HG03108 (cell line): ENCODE measurements at regions not wholly inside any gene's neighbourhood (a gene's known extent, or its start where the extent isn't known, plus 50 kb on each side); places are given as distances from the start of the nearest gene placed in this dataset.

Source experiments
- ATAC-seq: cut with Tn5 transposase; IDR thresholded peaks from one replicate; pipeline ENCODE4 v1.9.1; 2021; ENCODE audit warnings: moderate library complexity; ENCODE audit not compliant: unreplicated experiment

DNA sequence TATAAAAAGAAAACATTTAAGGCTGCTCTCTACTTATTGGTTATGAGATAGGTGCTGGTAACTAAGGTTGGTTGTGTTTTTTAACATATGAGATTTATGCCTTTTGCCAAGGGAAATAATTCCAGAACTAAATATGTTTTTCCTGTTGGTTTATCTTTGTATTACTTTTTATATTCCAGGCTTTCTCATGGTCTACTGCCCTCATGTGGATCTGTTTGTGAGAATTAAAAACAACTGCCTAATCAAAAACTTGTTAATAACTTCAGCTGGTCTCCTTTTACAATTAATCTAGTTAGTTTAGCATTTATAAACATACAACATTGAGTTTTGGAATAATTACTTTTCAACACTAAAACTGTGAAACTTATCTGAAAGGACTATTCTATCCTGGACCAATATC is 1208.3 kb downstream of the ADGRL3 start:
- ATAC-seq, result no peak

DNA sequence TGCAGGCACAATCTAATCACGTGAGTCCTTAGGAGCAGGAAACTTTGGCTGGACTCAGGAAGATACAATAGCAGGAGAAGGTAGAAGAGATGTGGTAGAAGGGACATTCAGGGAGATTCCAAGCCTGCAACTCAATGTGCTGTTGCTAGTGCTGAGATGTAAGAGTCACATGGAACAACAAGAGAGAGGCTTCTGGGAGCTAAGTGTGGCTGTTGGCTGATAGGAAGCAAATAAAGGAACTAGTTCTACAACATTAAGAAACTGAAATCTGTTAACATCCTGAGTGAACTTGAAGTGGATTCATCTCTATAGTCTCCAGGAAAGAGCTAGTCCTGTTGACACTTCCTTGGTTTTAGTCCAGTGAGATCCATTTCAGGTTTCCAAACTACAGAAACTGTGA is 1207.4 kb downstream of the ADGRL3 start:
- ATAC-seq, result no peak

DNA sequence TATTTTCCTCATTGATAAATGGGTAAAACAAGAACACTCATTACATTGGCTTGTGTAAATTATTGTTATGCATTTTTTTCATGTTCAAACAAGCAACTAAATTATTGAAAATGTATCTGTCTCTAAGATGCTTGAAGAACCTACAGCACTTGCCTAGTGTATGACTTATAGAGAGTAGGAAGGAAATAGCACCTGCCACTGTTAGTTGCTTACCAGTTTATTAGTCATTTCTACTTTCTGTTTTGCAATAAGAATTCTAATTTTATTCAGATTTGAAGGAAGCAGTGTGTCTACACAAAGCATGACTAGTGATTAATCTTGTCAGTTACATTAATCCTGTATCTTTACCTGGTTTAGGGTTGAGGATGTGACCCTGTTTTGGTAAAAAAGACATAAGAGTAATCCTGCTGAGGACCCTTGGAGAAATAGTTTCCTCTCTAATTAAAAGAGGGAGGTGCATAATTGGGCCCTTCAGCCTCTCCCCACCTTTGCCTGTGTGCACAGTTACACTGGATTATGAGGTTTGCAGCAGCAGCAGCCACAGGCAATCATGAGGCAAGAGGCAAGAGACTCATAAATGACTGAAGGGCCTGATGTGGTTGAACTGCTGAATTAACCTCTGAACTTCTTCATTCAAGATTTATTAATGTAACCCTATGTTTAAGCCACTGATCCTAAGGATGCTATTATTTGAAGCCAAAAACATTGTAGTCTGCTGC is 1202.1 kb downstream of the ADGRL3 start:
- no peak for ATAC-seq

- no peak for ATAC-seq
Observed at GRCh38 chr4:62399242-62399641, 1199.1 kb downstream of the ADGRL3 start.

DNA sequence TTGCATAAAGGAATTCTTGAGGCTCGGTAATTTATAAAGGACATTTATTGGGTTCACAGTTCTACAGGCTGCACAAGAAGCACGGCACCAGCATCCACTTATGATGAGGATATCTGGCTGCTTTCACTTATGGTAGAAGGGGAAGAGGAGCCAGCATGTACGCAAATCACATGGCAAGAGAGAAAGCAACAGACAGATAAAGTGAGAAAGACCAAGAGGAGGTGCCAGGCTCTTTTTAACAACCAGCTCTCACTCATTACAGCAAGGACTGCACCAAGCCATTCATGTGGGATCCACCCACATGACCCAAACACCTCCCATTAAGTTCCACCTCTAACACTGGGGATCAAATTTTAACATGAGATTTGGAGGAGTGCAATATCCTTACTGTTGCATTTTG is 1198.2 kb downstream of the ADGRL3 start:
- ATAC-seq, result no peak

GRCh38 chr4:62394766-62395165 is 1194.6 kb downstream of the ADGRL3 start:
- no peak for ATAC-seq

- ATAC-seq, result no peak
Observed at GRCh38 chr4:62387808-62388207, 1187.7 kb downstream of the ADGRL3 start.

GRCh38 chr4:62377700-62378099 is 1177.6 kb downstream of the ADGRL3 start:
- ATAC-seq, result no peak

DNA sequence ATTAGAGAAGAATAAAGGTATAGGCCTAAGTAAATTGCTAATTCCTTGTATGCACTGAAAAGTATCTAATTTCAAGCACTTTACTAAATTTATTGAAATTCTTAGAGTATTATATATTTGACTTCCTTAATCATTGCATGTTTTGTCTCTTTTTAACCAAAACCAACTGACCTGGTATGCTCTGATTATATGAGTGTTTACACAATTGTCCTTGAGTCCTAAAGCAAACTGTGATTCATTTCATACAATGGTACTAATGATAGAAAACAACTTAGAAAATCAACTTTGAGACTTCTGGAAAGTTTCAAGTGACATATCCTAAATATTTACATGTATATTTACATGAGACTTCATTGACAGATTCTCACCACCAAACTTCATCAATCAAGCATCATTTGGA is 1177.1 kb downstream of the ADGRL3 start:
- ATAC-seq, result no peak

DNA sequence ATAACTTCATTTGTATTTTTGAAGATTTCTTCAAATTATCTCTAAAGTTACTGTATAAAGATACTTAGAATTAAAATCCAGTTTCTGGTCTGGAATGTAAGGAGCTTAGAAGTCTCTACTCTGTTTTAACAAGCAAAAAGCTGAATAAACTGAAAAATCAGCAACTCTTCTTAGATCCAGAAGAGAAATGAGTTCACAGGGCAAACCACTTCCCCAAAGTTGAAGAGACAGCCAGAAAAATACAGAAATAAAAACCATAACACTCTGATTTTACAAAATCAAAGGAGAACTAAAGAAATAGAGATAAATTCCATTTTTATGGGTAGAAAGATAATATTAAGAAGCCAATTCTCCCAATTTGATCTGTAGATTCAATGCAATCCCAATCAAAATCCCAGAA is 1166.8 kb downstream of the ADGRL3 start:
- no peak for ATAC-seq

- no peak for ATAC-seq
Observed at GRCh38 chr4:62360156-62360545, 1160.0 kb downstream of the ADGRL3 start.

- no peak for ATAC-seq
Observed at GRCh38 chr4:62359441-62360155, 1159.5 kb downstream of the ADGRL3 start.

DNA sequence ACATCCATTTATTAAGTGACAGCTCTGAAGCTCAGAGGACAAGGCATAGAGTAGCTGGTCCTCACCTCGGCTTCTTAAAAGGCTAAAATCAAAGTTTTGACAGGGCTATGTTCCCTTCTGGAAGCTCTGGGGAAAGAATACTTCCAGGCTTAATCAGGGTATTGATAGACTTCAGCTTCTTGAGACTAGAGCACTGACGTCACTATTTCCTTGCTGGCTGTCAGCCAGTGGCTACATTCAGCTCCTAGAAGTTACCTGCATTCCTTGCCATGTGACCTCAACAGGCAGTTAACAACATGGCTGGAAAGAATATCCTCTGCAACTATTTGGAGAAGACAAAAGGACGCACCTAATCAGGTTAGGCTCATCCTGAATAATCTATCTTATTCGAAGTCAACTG is 1144.8 kb downstream of the ADGRL3 start:
- ATAC-seq, result no peak

GRCh38 chr4:62344474-62344873 is 1144.3 kb downstream of the ADGRL3 start:
- ATAC-seq, result no peak

GRCh38 chr4:62342346-62342745 is 1142.2 kb downstream of the ADGRL3 start:
- no peak for ATAC-seq

GRCh38 chr4:62328526-62328925 is 1128.4 kb downstream of the ADGRL3 start:
- no peak for ATAC-seq

DNA sequence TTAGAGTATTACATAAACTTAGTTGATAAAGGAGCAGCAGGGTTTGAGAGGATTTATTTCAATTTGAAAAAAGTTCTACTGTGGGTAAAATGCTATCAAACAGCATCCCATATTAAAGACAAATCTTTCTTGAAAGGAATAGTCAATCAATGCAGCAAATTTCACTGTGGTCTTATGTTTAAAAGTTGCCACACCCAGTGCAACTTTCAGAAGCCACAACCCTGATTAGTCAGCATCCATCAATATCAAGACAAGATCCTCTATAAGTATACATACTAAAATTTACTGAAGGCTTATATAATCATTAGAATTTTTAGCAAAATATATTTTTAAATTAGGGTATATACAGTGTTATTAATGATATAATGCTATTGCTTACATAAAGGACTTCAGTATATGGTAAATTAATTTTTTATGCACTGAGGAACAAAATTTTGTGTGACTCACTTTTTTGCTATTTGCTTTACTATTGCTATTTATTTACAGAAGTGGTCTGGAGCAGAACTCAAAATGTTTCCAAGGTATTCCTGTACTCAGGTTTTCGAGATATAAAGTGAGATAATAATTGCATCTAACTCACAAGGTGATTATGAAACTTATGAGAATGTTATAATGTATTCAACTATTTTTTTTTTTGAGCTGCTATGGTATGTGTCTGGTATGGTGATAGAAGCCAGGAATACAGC is 1127.6 kb downstream of the ADGRL3 start:
- no peak for ATAC-seq

- ATAC-seq, result no peak
Observed at GRCh38 chr4:62324215-62324614, 1124.1 kb downstream of the ADGRL3 start.

DNA sequence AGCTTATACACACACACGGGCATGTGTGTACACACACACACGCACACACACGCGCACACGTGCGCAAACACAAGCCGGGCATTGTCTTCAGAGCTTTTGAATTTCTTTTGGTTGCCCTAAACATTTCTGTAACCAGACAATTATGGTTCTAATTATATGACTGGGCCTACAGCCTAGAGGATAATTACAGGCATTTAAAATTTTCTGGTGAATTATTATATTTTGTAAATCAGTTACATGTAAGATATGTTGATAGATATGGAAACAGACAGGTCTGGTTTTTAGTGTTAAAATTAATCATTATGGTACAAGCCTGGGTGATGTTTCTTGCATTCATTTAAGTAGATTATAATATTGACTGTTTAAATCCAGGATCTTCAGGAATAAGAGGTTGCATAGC is 1120.5 kb downstream of the ADGRL3 start:
- no peak for ATAC-seq

- ATAC-seq, result no peak
Observed at GRCh38 chr4:62302710-62303109, 1102.6 kb downstream of the ADGRL3 start.

DNA sequence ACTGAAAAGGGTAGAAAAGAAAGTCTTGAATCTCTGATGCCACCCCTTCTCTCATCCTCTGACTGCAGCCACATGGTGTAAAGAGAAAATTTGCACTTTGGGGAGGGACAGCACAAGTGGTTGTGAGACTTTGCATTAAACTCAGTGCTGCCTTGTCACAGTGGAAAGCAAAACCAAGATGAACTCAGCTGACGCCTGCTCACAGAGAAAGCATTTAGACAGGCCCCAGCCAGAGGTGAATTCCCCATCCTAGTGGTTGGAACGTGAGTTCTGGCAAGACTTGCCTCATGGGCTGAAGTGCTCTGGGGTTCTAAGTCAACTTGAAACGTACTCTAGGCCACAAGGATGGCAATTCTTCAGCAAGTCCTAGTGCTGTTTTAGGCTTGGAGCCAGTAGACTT is 1101.4 kb downstream of the ADGRL3 start:
- no peak for ATAC-seq

GRCh38 chr4:62293551-62293950 is 1093.4 kb downstream of the ADGRL3 start:
- no peak for ATAC-seq
